Inflammatory macrophage (primary cell): ENCODE measurements at regions not wholly inside any gene's neighbourhood (a gene's known extent, or its start where the extent isn't known, plus 50 kb on each side); places are given as distances from the start of the nearest gene placed in this dataset.
"Not testable (repeated sequence)": the region's sequence is repeated elsewhere in the genome, so short reads cannot be mapped to it uniquely, and the experiment has no call there.

Experiments used
- DNase-seq, 2 donors: peaks; one replicate each; pipeline ENCODE4 v3.0.0-alpha.2; 2020 to 2022

- DNase-seq: no peak
These were observed 227.5 kb upstream of the NPVF start for GRCh38 chr7:25455683-25456251.

DNA sequence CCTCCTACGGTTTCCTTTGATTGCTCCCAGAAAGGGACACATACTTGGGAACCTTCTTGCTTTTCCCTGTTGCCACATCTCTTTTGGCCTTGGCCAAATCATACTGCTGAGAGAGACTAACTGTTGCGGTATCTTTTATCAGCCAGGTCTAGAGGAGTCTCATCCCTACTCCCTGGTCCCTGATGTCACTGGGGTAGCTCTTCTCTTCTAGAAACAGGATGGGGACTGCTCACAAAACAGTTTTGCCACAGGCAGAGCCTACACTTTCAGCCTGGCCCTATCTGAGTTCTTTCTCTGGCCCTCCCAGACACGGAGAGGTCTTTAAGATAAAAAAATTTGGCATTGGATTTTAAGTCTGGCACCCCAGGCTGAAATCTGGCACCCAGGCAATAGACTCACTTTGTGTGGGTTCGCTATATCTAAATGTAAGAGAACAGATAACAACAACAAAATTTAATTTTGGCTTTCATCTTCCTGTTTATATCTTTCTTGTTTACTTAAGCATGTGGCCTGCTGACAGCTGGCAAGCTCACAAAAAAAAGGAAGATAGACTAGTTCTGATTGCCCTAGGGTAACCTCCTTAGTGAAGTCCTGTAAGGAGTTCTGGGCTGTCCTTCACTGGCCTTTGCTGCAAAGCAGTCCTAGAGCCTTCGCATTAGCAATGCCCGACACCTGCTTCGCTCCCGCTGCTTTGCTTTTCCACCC is 228.3 kb upstream of the NPVF start:
- DNase-seq: peak in 1 of 2 donors; percentile 46

DNA sequence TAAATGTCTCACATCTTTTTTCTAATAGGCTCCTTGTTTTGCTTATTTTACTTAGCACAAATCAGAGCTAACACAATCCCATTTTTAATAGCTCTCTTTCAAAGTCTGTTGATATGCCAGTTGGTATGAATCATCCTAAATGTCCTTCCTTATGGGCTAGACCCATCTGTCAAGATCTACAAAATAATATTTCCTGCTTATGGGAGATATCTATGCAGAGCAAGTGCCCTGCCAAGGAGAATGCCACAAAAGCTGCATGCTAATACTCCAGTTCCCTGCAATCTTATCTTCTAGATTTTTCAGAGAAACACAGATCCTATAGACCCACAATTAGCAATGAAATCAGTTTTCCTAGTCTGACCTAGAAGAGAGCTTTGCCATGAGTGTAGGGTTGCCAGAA is 230.8 kb upstream of the NPVF start:
- DNase-seq: no peak

DNA sequence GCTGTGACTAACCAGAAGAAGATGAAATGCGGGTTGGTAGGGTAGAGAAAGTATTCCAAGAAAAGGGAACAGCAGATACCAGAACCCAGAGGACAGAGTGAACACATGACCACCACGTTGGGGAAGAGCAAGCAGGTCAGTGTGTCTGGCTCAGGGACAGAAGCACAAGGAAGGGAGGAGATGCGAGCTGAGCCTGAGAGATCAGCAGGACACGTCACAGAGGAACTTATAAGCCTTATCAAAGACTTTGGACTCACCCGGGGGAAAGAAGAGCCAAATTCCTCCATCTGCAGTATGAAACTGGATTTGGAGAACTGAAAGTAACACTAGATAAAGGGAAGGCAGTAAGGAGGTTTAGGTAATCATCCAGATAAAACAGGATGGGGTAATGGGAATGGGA is 232.1 kb upstream of the NPVF start:
- DNase-seq: peak in 1 of 2 donors; percentile 1

GRCh38 chr7:25469669-25470068 is 241.4 kb upstream of the NPVF start:
- DNase-seq: no peak

- no peak for DNase-seq
These were observed 248.7 kb upstream of the NPVF start for GRCh38 chr7:25476863-25477499.

DNA sequence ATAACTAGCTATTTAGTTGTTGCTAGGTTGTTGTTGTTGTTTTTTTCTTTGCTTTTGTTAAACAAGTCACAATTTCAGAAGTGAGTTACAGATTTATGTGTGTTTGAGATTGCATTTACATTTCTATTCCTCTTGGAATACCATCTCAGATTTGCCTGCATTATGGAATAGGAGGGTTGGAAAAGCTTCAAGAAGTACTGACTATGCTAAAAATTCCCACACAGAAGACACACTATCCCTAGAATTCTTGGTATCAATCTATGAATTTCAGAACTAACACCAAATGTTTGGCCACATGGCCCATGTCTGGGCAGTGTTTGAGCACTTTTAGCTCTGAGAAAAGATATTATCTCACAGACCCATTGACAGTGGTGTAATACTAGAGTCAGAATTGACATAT is 249.9 kb upstream of the NPVF start:
- not testable (repeated sequence) for DNase-seq

GRCh38 chr7:25478925-25479324 is 250.6 kb upstream of the NPVF start:
- DNase-seq: no peak

GRCh38 chr7:25481891-25482290 is 253.6 kb upstream of the NPVF start:
- DNase-seq: no peak

GRCh38 chr7:25482631-25483030 is 254.3 kb upstream of the NPVF start:
- DNase-seq: no peak

GRCh38 chr7:25485026-25485425 is 256.7 kb upstream of the NPVF start:
- no peak for DNase-seq

DNA sequence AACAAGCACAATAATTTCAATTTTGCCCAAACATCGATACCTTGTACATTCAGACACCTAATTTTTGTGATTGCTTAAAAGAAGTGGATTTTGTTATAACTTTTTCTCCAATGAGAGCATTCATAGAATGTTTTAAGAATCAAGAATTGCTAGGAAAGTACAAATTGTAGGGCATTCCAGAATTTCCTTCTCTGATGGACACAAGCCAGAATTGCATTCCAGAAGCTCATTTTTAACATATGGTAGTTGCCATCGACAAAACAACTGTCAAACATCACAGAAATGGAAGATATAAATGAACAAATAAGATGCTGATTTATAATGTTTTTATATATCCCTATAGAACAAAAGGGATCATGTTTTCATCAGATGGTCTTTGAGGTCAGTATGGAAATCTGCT is 258.4 kb upstream of the NPVF start:
- DNase-seq: no peak

- no peak for DNase-seq
These were observed 265.6 kb upstream of the NPVF start for GRCh38 chr7:25493805-25494366.

GRCh38 chr7:25494896-25495295 is 266.6 kb upstream of the NPVF start:
- no peak for DNase-seq

DNA sequence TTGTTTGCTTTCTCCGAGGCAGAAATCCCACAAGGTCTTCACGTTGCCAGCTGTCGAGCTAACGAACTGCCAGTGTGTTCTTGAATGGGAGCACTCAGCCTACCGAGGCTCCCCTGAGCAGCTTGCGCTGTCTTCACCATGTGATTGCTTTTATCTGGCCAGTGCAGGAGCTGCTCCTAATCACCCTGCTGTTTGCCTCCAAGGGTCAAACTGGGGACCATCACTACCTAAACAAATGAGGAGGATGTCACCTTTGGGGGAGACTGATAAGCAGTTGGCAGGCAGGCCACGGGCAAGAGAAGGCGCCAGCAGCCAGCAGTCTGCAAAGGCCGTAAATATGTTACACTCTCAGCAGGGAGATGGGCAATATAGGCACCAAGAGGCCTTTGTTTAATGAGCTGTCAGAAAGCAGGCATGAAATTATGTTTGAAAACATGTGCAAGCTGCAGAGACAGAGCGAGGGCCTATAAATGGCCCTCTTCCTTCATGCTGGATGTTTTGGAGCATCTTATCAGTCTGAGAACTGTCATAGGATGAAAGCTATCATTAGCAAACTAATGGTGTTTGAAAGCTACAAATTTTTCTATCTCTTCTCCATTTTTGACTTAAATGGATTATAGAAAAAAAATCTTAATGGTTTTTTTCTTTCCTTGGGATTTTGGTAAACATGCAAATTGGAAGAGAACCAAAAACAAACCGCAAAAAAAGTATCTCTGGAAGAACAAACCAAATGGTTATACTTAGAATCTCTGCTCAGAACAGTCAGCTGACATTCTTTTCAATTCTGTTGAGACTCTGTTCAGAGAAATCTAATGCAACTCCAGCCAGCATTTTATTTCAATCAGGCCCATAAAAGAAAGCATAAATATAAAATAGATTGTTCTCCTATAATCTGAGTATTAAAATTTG is 267.3 kb upstream of the NPVF start:
- DNase-seq: no peak

GRCh38 chr7:25496476-25497368 is 268.4 kb upstream of the NPVF start:
- peak; percentile 52 to 60 for DNase-seq

DNA sequence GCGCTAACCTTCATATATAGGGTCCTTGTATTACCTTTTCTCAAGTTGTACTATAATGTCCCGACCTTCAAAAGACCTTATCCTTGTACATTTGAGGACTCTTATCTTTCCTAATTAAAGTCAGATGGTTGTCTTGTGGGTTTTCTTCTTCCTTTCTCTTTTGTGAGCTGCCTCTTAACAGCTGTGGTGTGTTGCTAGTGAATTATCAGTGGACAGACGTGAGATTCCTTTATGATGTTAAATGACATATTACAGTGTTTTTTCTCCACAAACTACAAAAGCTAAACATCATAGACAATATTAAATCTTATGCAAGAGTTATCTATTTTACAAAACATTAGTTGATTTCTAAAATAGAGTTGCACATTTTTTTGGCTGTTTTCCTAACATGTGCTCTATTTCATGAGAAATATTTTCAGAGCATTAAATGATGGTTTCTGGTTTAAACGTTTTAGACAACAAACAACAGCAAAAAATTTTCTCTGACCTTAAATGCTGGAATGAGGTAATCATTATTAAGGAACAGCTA is 272.2 kb upstream of the NPVF start:
- DNase-seq: no peak

DNA sequence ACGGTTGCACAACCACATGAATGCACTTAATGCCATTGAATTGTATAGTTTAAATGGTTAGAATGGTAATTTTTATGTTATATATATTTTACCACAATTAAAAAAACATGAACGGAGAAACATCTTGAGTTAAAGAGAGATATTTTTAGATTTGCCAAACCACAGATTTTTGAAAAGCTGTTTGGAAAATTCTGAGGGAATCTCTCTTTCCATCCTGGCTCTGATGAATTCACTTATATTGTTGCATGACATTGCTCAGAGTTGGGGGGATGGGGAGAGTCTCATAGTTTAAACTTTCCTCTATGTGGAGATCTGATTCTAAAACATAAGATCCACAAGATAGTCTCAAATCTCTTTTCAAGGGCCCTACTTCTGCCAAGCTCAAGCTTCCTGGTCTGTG is 275.0 kb upstream of the NPVF start:
- DNase-seq: no peak

GRCh38 chr7:25512061-25512687 is 283.9 kb upstream of the NPVF start:
- no peak for DNase-seq

GRCh38 chr7:25515633-25516275 is 287.5 kb upstream of the NPVF start:
- DNase-seq: no peak
